Esophagus (tissue), 2 donors: ENCODE measurements at regions not wholly inside any gene's neighbourhood (a gene's known extent, or its start where the extent isn't known, plus 50 kb on each side); places are given as distances from the start of the nearest gene placed in this dataset.

ENCODE experiments used
- H3K27ac ChIP-seq, 2 donors: one replicate each; pipeline ENCODE4 v1.5.1; 2013; ENCODE audit warnings: low read depth in 2 of 2, mild to moderate bottlenecking in 2 of 2, inconsistent platforms in 1 of 2, low read length in 1 of 2, moderate library complexity in 1 of 2
- H3K27me3 ChIP-seq, 2 donors: one replicate each; pipeline ENCODE4 v1.6.1; 2013; ENCODE audit warnings: low read length in 2 of 2, control low read depth in 1 of 2, mild to moderate bottlenecking in 1 of 2; ENCODE audit not compliant: insufficient read depth in 2 of 2, control insufficient read depth in 1 of 2
- H3K36me3 ChIP-seq, 2 donors: one replicate each; pipeline ENCODE4 v1.6.1; 2013; ENCODE audit warnings: low read length in 1 of 2; ENCODE audit not compliant: control insufficient read depth in 2 of 2, insufficient read depth in 2 of 2
- H3K4me1 ChIP-seq, 2 donors: one replicate each; pipeline ENCODE4 v1.6.1; 2013; ENCODE audit warnings: low read length in 1 of 2; ENCODE audit not compliant: control insufficient read depth in 2 of 2, insufficient read depth in 2 of 2
- H3K4me3 ChIP-seq, 2 donors: one replicate each; pipeline ENCODE4 v1.5.1; 2013; ENCODE audit warnings: low read length in 2 of 2, mild to moderate bottlenecking in 2 of 2, low read depth in 1 of 2, moderate library complexity in 1 of 2
- H3K9me3 ChIP-seq, 2 donors: one replicate each; pipeline ENCODE4 v1.6.1; 2013; ENCODE audit warnings: mild to moderate bottlenecking in 2 of 2, low read depth in 1 of 2, low read length in 1 of 2, moderate library complexity in 1 of 2; ENCODE audit not compliant: control insufficient read depth in 2 of 2, insufficient read depth in 1 of 2
- WGBS, 2 donors: extraction: QIAGEN DNeasy Blood & Tissue Kit; methylation state at CpG; one replicate each; pipeline ENCODE4 v1.1.7; 2013; 5-methylcytosine and 5-hydroxymethylcytosine counted together
- donor health status: healthy with polysubstance abuse.
- donor health status: Bipolar disorder and iron deficiency.

DNA sequence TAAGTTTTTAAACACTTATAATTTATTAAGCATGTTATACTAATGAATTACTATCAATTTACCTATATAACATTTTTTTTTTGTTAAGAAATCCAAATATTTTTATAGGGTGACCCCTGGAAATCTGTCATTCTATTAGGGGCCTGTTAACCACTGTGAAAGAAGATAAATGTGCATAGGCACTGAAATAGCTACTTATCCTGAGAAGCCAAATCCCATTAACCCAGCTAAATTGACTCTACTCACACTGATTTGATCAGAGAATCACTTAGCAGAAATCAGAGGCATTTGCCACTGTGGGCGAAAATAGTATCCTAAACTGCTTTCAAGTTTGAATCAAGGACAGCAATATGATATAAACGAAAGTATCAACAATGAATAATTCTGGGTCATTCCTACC is 90.0 kb upstream of the GULP1 start:
- Histone ChIP-seq H3K36me3 (no peaks in the 10 kb centered on the region), H3K4me3 (no peak overlapping the region), H3K9me3 (no peaks in the 10 kb centered on the region), H3K27me3 (no peaks in the 10 kb centered on the region), H3K27ac (no peak overlapping the region), H3K4me1 (no peaks in the 10 kb centered on the region)
- WGBS, 2 donors: 85 to 96% methylated on average over 2 of the region's 2 CpGs

DNA sequence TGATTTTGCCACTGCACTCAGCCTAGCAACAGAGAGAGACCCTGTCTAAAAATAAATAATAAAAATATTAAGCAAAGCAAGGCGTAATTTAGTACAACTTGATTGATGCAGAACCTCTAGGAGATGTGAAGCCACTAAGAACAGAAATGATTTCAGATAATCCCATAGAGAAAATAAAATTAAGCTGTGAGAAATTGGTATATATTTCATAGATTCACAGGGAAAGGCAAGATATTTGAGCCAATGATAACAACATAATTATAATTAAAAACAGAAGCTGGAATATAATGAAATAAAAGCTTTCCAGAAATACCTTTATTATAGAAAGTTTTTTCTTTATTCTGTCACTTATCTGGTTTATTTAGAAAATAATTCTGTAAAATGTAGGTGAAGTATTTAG is 88.9 kb upstream of the GULP1 start:
- H3K27ac ChIP-seq: no peak overlapping the region
- H3K4me3 ChIP-seq: no peak overlapping the region
- no peaks in the 10 kb centered on the region for H3K27me3 ChIP-seq
- H3K4me1 ChIP-seq: no peaks in the 10 kb centered on the region
- no peaks in the 10 kb centered on the region for H3K9me3 ChIP-seq
- H3K36me3 ChIP-seq: no peaks in the 10 kb centered on the region
- WGBS, 2 donors: 83 to 86% methylated on average over 1 of the region's 1 CpG

DNA sequence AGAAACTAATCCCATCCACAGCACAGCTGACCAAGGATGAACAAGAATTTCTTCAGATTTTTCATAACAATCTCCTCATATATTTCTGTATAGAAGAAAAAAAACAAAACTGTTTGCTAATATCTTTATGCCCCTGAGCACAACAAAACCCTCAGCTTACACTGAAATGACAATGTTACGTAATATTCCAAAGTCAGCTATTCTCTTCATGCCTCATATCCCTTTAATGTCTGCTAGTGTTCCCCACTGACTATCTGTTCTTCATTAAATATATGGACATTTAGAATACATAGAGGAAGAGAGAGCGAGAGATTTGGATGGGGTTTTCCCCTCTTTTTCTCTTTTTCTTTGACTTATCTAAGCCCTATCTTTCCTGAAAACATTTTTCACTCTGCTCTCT is 87.9 kb upstream of the GULP1 start:
- Histone ChIP-seq H3K4me3 (no peak overlapping the region), H3K9me3 (no peaks in the 10 kb centered on the region), H3K36me3 (no peaks in the 10 kb centered on the region), H3K4me1 (no peaks in the 10 kb centered on the region), H3K27ac (no peak overlapping the region), H3K27me3 (no peaks in the 10 kb centered on the region)
- WGBS, 2 donors: 89 to 90% methylated on average over 2 of the region's 2 CpGs

DNA sequence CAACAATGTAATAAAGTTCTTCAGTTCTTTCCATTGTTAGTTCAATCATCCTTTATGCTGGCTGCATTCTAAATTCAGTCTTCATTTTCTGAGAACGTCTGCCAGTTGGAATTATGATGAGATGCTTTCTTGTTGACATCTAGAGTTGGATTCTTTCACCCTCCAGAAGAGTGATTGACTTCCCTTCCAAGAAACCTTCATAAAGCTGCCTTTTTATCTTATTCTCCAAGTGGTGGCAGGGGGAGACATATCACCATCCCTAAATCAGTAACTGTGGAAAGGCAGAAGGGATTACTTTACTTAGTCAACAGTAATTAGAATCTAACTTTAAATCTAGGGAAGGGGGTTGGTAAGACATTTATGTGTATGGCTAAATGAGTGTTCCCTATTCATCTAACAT is 86.8 kb upstream of the GULP1 start:
- H3K4me3 ChIP-seq: no peak overlapping the region
- WGBS, 2 donors: 30 to 62% methylated on average over 1 of the region's 1 CpG
- no peaks in the 10 kb centered on the region for H3K9me3 ChIP-seq
- no peaks in the 10 kb centered on the region for H3K4me1 ChIP-seq
- no peaks in the 10 kb centered on the region for H3K27me3 ChIP-seq
- no peaks in the 10 kb centered on the region for H3K36me3 ChIP-seq
- H3K27ac ChIP-seq: no peak overlapping the region

DNA sequence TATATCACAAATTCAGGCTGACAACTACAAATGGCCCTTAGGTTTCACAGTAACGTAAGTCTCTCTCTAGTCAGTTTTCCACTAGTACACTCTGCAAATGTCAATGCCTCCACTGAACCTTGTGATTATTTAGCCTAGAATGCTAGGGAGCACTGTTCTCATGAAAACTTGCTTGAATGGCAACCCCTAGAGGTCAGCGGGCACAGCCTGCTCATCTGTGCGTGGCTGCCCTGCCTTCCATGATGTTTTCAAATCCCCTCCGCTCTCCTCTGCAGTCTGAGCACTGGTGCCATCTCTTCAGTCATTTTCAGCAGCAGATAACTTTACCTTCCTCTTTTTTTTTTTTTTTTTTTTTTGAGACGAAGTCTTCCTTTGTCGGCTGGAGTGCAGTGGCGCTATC is 84.1 kb upstream of the GULP1 start:
- Histone ChIP-seq H3K4me1 (no peaks in the 10 kb centered on the region), H3K27me3 (no peaks in the 10 kb centered on the region), H3K9me3 (no peaks in the 10 kb centered on the region), H3K4me3 (no peak overlapping the region), H3K36me3 (no peaks in the 10 kb centered on the region), H3K27ac (no peak overlapping the region)
- WGBS, 2 donors: 92 to 96% methylated on average over 7 of the region's 7 CpGs

DNA sequence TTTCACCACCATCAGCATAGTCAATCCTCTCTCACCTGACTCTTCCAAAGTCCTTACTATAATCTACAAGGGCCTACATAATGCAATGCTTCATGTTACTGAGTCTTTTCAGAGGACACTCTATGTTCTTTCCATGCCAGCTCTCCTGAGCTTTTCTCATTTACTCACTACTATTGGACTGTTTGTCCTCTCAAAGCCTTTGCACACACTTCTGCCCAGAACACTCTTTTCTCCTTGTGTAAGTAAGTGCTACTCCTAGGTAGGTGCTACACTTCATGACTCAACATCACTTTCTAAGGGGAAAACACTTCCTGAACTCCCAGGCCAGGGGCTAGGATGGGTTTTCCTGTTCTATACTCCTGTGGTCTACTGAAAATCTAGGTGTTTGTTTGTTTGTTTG is 82.5 kb upstream of the GULP1 start:
- Histone ChIP-seq H3K4me1 (no peaks in the 10 kb centered on the region), H3K27ac (no peak overlapping the region), H3K27me3 (no peaks in the 10 kb centered on the region), H3K4me3 (no peak overlapping the region), H3K36me3 (no peaks in the 10 kb centered on the region), H3K9me3 (no peaks in the 10 kb centered on the region)

DNA sequence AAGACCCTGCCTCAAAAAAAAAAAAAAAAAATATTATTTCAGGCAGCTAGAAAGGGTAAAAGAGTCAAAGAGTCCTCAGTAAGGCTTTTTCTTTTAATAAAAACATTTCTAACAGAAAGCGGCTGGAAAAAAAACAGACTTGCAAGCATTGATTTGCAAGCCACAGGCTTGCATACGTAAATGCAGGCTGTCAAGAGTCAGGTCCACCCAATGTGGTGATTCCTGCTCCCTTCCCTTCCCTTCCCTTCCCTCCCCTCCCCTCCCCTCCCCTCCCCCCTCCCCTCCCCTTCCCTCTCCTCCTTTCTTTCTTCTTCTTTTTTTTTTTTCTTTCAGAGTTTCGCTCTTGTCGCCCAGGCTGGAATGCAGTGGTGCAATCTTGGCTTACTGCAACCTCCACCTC is 74.4 kb upstream of the GULP1 start:
- no peaks in the 10 kb centered on the region for H3K9me3 ChIP-seq
- H3K4me3 ChIP-seq: no peak overlapping the region
- no peaks in the 10 kb centered on the region for H3K27me3 ChIP-seq
- no peaks in the 10 kb centered on the region for H3K36me3 ChIP-seq
- no peaks in the 10 kb centered on the region for H3K4me1 ChIP-seq
- no peak overlapping the region for H3K27ac ChIP-seq
- WGBS, 2 donors: 94 to 96% methylated on average over 2 to 4 of the region's 4 CpGs

DNA sequence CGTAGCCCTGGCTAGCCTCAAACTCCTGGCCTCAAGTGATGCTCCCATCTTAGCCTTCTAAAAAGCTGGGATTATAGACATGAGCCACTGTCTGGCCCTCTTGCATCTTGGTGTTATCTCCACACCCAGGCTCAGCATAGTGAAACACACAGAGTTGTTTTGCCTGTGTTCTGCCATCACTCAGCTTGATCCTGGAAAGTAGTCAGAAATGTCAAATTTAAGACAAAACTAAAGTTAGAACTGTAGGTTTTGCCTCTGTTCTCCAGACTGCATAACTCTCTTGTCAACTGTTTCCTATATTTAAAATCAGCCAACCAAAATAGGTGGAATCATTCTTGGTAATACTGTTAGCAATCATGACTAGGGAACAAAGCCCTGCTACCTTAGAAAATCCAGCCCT is 72.1 kb upstream of the GULP1 start:
- no peak overlapping the region for H3K27ac ChIP-seq
- no peak overlapping the region for H3K4me3 ChIP-seq
- no peaks in the 10 kb centered on the region for H3K9me3 ChIP-seq
- WGBS, 2 donors: 78 to 90% methylated on average over 1 of the region's 1 CpG
- H3K4me1 ChIP-seq: no peaks in the 10 kb centered on the region
- no peaks in the 10 kb centered on the region for H3K27me3 ChIP-seq
- no peaks in the 10 kb centered on the region for H3K36me3 ChIP-seq

DNA sequence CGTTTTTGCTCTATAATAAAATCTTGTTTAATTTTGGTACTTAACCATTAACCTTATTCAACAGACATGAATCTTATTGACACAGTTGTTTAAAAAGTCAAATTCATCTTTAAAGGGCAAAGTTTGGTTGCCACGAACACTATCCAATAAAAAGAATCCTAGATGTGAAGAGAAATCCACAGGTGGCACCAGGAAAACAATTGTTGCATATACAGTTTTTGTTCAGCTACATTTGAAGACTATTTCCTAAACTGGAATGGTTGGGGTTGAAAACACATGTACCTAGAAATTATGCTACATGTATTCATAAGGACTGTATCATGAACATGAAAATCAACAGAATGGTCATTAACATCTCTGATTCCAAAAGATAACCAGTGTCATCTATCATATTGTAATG is 71.1 kb upstream of the GULP1 start:
- Histone ChIP-seq H3K4me3 (no peak overlapping the region), H3K9me3 (no peaks in the 10 kb centered on the region), H3K27me3 (no peaks in the 10 kb centered on the region), H3K36me3 (no peaks in the 10 kb centered on the region), H3K4me1 (no peaks in the 10 kb centered on the region), H3K27ac (no peak overlapping the region)
- 86% methylated on average over 2 of the region's 2 CpGs for WGBS, 2 donors

DNA sequence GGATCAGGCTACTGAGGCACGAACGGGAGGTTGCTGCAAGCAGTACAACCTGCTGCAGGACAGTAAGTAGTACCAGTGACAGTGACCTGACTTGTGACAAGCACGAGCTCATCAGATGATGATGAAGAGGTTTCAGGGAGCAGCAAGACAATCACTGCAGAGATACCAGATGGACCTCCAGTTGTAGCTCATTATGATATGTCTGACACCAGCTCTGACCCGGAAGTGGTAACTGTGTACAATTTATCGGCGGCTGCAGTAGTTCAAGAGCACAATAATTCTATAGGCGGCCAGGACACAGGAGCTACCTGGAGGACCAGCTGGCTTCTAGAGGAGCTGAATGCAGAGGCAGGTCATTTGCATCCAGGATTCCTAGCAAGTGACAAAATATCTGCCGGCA is 64.0 kb upstream of the GULP1 start:
- no peaks in the 10 kb centered on the region for H3K4me1 ChIP-seq
- 88 to 91% methylated on average over 8 of the region's 8 CpGs for WGBS, 2 donors
- no peaks in the 10 kb centered on the region for H3K9me3 ChIP-seq
- H3K27ac ChIP-seq: no peak overlapping the region
- no peaks in the 10 kb centered on the region for H3K36me3 ChIP-seq
- H3K4me3 ChIP-seq: no peak overlapping the region
- H3K27me3 ChIP-seq: no peaks in the 10 kb centered on the region
